DND-41 (cell line): ENCODE measurements at regions not wholly inside any gene's neighbourhood (a gene's known extent, or its start where the extent isn't known, plus 50 kb on each side); places are given as distances from the start of the nearest gene placed in this dataset.

Experiments used
- ATAC-seq: fragments of 200-7000 bp; cut with Tn5 transposase; 3 replicates; pipeline ENCODE4 v1.9.1; 2021; ENCODE audit warnings: low read depth; ENCODE audit not compliant: insufficient read depth
- DNase-seq: peaks from one replicate; pipeline ENCODE4 v3.0.0-alpha.2; 2020
- H2AFZ ChIP-seq: 2 replicates; pipeline ENCODE4 v1.6.0; 2012; ENCODE audit warnings: low read depth, low read length
- H3K27ac ChIP-seq: 2 replicates; pipeline ENCODE4 v1.5.1; 2012; ENCODE audit warnings: low read length, inconsistent platforms
- H3K27me3 ChIP-seq: fragments of 200-600 bp; sonication (generic); 2 replicates; pipeline ENCODE4 v1.6.0; 2012; ENCODE audit warnings: low read length, mild to moderate bottlenecking, inconsistent platforms; ENCODE audit not compliant: insufficient read depth, poor library complexity
- H3K36me3 ChIP-seq: 2 replicates; pipeline ENCODE4 v1.5.1; 2012; ENCODE audit warnings: low read length, inconsistent platforms; ENCODE audit not compliant: insufficient read depth
- H3K4me1 ChIP-seq: 2 replicates; pipeline ENCODE4 v1.5.1; 2012; ENCODE audit warnings: mild to moderate bottlenecking, low read length; ENCODE audit not compliant: insufficient read depth
- H3K4me2 ChIP-seq: 2 replicates; pipeline ENCODE4 v1.6.0; 2012; ENCODE audit warnings: mild to moderate bottlenecking, moderate library complexity, low read length, inconsistent platforms; ENCODE audit not compliant: insufficient read depth
- H3K4me3 ChIP-seq, 2 experiments: fragments of 200-600 bp in 1 of 2; shearing (Covaris generic) in 1 of 2; 2 replicates each; pipeline ENCODE4 v1.5.1; 2012 to 2016; ENCODE audit warnings: inconsistent platforms in 2 of 2, low read length in 2 of 2, mild to moderate bottlenecking in 2 of 2, low read depth in 1 of 2, moderate library complexity in 1 of 2
- H3K79me2 ChIP-seq: 2 replicates; pipeline ENCODE4 v1.6.0; 2012; ENCODE audit warnings: low read length, inconsistent platforms; ENCODE audit not compliant: insufficient read depth
- H3K9ac ChIP-seq: 2 replicates; pipeline ENCODE4 v1.6.0; 2012; ENCODE audit warnings: low read depth, mild to moderate bottlenecking, inconsistent platforms, low read length, moderate library complexity
- H3K9me3 ChIP-seq: 2 replicates; pipeline ENCODE4 v1.5.1; 2012; ENCODE audit warnings: low read length, moderate library complexity, mild to moderate bottlenecking, inconsistent platforms; ENCODE audit not compliant: insufficient read depth, severe bottlenecking
- H4K20me1 ChIP-seq: 2 replicates; pipeline ENCODE4 v1.6.0; 2012; ENCODE audit warnings: low read length; ENCODE audit not compliant: insufficient read depth
- EZH2 ChIP-seq: IDR thresholded peaks from 3 replicates; pipeline ENCODE4 v1.6.1; 2012; ENCODE audit warnings: borderline replicate concordance, low read depth, mild to moderate bottlenecking, moderate library complexity, low read length, inconsistent platforms; ENCODE audit not compliant: severe bottlenecking
- TF ChIP-seq, protein P1 (sequence below): IDR thresholded peaks from 2 replicates; pipeline ENCODE4 v1.5.1; 2012; ENCODE audit warnings: borderline replicate concordance, low read length, moderate library complexity, mild to moderate bottlenecking; ENCODE audit not compliant: poor library complexity, severe bottlenecking; ENCODE audit errors: extremely low read depth

DNA sequence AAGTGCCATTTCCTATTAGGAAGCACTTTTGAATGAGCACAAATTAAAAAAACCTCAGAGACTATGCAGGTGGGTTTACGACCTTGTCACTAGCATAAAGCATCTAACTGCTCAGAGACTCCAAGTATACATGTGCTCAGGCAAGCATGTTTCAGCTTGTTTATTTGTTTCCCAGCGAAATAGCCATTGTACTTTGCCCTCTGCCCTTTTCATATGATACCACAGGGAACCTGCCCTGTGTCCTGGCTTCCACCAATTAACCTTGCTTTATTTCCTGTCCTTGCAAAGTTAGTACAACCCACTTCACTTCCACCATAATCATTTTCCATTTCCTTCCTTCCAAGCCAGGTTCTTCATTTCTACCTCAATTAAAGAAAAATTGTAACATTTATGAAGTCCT is 194.9 kb downstream of the DUSP6 start:
- no peaks in the 10 kb centered on the region for H3K27me3 ChIP-seq
- peak overlapping the region; percentile 46 for H2AFZ ChIP-seq
- no peak overlapping the region for H3K9ac ChIP-seq
- peak; percentile 47; the same call in 2 of the 3 replicates for ATAC-seq
- no peak for DNase-seq
- H3K79me2 ChIP-seq: no peaks in the 10 kb centered on the region
- TF ChIP-seq EZH2: no peak
- TF ChIP-seq, protein P1, sequence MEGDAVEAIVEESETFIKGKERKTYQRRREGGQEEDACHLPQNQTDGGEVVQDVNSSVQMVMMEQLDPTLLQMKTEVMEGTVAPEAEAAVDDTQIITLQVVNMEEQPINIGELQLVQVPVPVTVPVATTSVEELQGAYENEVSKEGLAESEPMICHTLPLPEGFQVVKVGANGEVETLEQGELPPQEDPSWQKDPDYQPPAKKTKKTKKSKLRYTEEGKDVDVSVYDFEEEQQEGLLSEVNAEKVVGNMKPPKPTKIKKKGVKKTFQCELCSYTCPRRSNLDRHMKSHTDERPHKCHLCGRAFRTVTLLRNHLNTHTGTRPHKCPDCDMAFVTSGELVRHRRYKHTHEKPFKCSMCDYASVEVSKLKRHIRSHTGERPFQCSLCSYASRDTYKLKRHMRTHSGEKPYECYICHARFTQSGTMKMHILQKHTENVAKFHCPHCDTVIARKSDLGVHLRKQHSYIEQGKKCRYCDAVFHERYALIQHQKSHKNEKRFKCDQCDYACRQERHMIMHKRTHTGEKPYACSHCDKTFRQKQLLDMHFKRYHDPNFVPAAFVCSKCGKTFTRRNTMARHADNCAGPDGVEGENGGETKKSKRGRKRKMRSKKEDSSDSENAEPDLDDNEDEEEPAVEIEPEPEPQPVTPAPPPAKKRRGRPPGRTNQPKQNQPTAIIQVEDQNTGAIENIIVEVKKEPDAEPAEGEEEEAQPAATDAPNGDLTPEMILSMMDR: no peak
- peak overlapping the region; percentile 62 for H3K27ac ChIP-seq
- no peak overlapping the region for H3K4me2 ChIP-seq
- no peaks in the 10 kb centered on the region for H4K20me1 ChIP-seq
- H3K4me1 ChIP-seq: peaks cover 32% of the 10 kb centered on the region
- H3K9me3 ChIP-seq: no peaks in the 10 kb centered on the region
- H3K4me3 ChIP-seq: no peak overlapping the region
- no peaks in the 10 kb centered on the region for H3K36me3 ChIP-seq

DNA sequence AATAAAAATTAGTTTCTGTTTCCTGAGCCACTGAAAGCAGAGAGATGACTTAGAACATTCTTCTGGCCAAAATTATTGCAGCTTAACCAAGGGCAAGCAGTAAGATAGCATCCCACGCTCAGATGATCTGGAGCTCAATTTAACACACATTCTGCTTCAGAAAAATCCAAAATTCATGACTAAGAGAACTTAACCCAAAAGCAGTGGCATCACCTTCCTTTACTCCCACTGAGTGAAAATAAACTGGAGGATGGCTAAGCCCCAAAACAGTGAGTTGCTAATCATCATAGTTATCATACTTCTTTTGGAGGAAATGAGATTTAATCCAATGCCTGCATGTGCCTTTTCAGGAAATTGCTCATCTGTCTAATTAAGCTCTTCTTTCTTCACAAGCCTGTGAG is 195.4 kb downstream of the DUSP6 start:
- peak overlapping the region; percentile 65 for H3K27ac ChIP-seq
- ATAC-seq (0 out of 3 replicates have a peak, but pooled peaks have one; percentile 27), DNase-seq (no peak)
- H3K9me3 ChIP-seq: no peaks in the 10 kb centered on the region
- H3K36me3 ChIP-seq: no peaks in the 10 kb centered on the region
- TF ChIP-seq, protein P1: no peak
- no peak for TF ChIP-seq EZH2
- no peaks in the 10 kb centered on the region for H3K79me2 ChIP-seq
- H2AFZ ChIP-seq: peak overlapping the region; percentile 33; the same call in 1 of the 2 replicates
- no peak overlapping the region for H3K9ac ChIP-seq
- no peak overlapping the region for H3K4me2 ChIP-seq
- no peak overlapping the region for H3K4me3 ChIP-seq
- H4K20me1 ChIP-seq: no peaks in the 10 kb centered on the region
- H3K4me1 ChIP-seq: peaks cover 26% of the 10 kb centered on the region
- H3K27me3 ChIP-seq: no peaks in the 10 kb centered on the region

DNA sequence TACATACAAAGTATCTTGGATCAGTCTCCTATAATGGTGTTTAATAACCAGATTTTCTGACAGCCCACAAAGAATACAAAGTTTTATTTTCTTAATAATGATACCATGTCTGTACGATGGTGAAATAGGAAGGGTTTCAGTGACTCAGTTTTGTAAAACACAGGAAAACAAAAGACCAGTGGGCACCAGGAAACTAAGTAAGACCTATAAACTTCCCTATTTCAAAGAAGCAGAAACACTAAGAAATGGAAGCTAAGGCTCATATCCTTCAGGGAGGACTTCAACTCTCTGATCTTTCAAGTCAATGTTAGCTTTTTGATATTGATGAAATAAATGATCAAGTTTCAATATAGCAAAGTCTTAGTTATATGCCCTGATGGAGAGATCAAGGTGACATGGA is 196.0 kb downstream of the DUSP6 start:
- H3K4me2 ChIP-seq: no peak overlapping the region
- H3K27me3 ChIP-seq: no peaks in the 10 kb centered on the region
- H3K4me1 ChIP-seq: peaks cover 22% of the 10 kb centered on the region
- H3K79me2 ChIP-seq: no peaks in the 10 kb centered on the region
- no peaks in the 10 kb centered on the region for H3K9me3 ChIP-seq
- ATAC-seq: no peak
- no peak for TF ChIP-seq EZH2
- TF ChIP-seq, protein P1: no peak
- H3K4me3 ChIP-seq: no peak overlapping the region
- H3K9ac ChIP-seq: no peak overlapping the region
- H4K20me1 ChIP-seq: no peaks in the 10 kb centered on the region
- no peak overlapping the region for H3K27ac ChIP-seq
- H2AFZ ChIP-seq: no peak overlapping the region
- no peak for DNase-seq
- H3K36me3 ChIP-seq: no peaks in the 10 kb centered on the region

DNA sequence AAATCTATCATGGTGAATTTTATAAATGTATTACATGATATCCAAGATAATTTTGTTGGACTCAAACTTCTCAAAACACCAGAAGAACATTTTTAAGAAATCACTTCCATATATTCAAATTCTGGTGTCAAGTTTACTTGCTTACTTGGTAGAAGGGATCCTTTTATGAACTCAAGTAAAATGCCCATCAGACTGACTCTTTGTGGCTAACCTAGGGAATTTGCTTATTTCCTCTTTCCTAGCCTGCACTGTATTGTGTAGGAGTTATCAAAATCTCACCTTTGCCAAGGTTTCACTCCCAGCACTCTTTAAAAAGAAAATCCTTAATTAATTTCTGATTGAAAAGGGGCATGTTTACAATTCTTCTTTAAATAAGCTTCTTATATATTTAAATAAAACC is 196.5 kb downstream of the DUSP6 start:
- Histone ChIP-seq H3K9me3 (peaks cover 3% of the 10 kb centered on the region), H3K4me2 (no peak overlapping the region), H4K20me1 (no peaks in the 10 kb centered on the region), H3K4me1 (peaks cover 22% of the 10 kb centered on the region), H3K36me3 (no peaks in the 10 kb centered on the region), H3K4me3 (no peak overlapping the region), H3K79me2 (no peaks in the 10 kb centered on the region), H3K9ac (no peak overlapping the region), H3K27me3 (no peaks in the 10 kb centered on the region), H2AFZ (no peak overlapping the region), H3K27ac (no peak overlapping the region)
- DNase-seq (no peak), ATAC-seq (no peak)
- TF ChIP-seq, protein P1: no peak
- no peak for TF ChIP-seq EZH2
